GM12874 (cell line): ENCODE measurements at regions not wholly inside any gene's neighbourhood (a gene's known extent, or its start where the extent isn't known, plus 50 kb on each side); places are given as distances from the start of the nearest gene placed in this dataset.

Experiments
- TF ChIP-seq, protein P1 (sequence below): IDR thresholded peaks from 2 replicates; pipeline ENCODE4 v1.5.1; 2011; ENCODE audit warnings: low read depth, mild to moderate bottlenecking, control low read depth, low read length, moderate library complexity; ENCODE audit not compliant: insufficient read depth

- TF ChIP-seq, protein P1, sequence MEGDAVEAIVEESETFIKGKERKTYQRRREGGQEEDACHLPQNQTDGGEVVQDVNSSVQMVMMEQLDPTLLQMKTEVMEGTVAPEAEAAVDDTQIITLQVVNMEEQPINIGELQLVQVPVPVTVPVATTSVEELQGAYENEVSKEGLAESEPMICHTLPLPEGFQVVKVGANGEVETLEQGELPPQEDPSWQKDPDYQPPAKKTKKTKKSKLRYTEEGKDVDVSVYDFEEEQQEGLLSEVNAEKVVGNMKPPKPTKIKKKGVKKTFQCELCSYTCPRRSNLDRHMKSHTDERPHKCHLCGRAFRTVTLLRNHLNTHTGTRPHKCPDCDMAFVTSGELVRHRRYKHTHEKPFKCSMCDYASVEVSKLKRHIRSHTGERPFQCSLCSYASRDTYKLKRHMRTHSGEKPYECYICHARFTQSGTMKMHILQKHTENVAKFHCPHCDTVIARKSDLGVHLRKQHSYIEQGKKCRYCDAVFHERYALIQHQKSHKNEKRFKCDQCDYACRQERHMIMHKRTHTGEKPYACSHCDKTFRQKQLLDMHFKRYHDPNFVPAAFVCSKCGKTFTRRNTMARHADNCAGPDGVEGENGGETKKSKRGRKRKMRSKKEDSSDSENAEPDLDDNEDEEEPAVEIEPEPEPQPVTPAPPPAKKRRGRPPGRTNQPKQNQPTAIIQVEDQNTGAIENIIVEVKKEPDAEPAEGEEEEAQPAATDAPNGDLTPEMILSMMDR: no peak
Observed at GRCh38 chr13:48583859-48584311, 51.0 kb upstream of the RCBTB2 start.

DNA sequence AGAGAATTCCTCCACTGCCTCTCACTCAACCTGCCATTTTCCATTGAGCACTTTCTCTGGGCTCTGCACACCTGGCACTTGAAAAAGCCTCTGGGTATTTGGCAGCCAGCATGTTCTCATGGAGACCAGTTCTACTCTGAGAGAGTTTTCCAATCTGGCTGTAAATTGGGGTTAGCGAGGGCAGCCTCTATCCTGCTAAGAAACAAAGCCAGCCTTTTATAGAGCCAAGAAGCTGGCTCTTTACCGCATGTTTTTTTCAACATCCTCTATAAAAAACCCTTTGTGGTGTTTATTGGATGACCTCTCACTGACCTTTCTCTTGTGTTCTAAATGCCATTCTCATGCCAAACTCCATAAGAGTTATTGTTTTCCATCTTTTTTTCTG is 52.6 kb upstream of the RCBTB2 start:
- TF ChIP-seq, protein P1: no peak

GRCh38 chr13:48586591-48587103 is 53.8 kb upstream of the RCBTB2 start:
- TF ChIP-seq, protein P1: no peak

DNA sequence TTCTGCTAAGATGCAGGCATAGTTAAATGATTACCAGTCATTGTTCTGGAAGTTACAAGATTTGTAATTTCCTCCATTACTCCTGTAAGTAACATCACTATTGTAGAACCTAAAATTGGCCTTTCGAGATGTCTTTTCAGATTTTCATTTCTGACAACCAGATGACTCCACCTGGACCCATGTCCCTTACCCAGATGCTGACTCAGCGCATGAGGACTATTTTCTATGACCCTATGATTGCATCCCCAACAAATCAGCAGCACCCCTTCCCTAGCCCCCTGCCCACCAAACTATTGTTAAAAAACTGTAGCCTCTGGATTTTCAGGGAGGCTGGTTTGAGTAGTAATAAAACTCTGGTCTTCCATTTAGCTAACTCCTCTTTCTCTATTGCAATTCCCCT is 55.2 kb upstream of the RCBTB2 start:
- TF ChIP-seq, protein P1: no peak

DNA sequence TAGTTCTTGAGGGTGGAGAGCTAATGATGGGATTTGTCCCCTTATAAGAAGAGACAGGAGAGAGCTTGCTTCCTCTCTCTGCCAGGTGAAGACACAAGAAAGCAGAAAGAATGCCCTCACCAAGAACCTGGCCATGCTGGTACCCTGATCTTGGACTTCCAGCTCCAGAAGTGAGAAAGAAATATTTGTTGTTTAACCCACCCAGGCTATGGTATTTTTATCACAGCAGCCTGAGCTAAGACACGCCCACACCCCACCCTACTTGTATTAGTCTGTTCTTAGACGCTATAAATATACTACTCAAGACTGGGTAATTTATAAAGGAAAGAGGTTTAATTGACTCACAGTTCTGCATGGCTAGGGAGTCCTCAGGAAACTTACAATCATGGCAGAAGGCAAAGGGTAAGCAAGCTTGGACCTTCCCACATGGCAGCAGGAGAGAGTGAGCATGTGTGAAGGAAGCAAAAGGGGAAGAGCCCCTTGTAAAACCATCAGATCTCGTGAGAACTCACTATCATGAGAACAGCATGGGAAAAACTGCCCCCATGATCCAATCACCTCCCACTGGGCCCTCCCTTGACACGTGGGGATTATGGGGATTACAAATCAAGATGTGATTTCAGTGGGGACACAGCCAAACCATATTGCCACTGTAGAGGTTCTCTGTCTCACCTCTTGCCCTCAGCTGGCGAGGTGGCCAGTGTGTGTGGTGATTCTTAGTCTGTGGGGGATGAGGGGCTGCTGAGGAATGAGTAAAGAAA is 57.4 kb upstream of the RCBTB2 start:
- TF ChIP-seq, protein P1: no peak

DNA sequence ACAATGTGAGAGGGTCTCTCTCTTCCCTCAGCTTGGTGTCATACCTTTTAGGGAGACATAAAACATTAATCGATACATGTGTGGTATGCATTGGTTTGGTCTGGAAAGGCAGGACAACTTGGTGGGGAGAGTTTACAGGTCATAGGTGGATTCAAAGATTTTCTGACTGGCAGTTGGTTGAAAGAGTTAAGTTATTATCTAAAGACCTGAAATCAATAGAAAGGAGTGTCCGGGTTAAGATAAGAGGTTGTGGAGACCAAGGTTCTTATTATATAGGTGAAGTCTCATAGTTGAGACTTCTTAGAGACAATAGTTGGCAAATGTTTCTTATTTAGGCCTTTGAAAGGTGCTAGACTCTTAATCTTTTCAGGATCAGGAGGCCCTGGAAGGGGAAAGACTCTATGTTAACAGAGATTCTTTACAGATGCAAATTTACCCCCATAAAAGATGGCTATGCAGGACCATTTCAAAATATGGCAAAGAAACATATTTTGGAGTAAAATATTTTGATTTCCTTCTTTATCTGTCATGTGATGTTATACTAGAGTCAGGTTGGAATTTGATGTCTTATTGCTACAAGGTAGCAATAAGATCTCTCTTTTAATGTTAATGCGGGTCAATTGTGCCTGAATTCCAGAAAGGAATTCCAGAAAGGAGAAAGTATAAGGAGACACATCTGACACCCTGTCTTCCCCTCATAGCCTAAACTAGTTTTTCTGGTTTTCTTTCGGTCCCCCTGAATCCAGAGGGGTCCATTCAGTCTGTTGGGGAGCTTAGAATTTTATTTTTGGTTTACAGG is 59.2 kb upstream of the RCBTB2 start:
- TF ChIP-seq, protein P1: no peak

- TF ChIP-seq, protein P1: no peak
Observed at GRCh38 chr13:48592688-48593049, 59.8 kb upstream of the RCBTB2 start.
